ENCODE measurements at regions not wholly inside any gene's neighbourhood (a gene's known extent, or its start where the extent isn't known, plus 50 kb on each side); places are given as distances from the start of the nearest gene placed in this dataset.

- no peak for DNase-seq
Measured at GRCh38 chr1:208741296-208741695, 497.1 kb upstream of the PLXNA2 start.

- no peak for DNase-seq
Measured at GRCh38 chr1:208743361-208743760, 499.2 kb upstream of the PLXNA2 start.

GRCh38 chr1:208747979-208748378 lies 503.8 kb upstream of the PLXNA2 start:
- no peak for DNase-seq

GRCh38 chr1:208748387-208749165 lies 504.4 kb upstream of the PLXNA2 start:
- no peak for DNase-seq

- DNase-seq: no peak
Measured at GRCh38 chr1:208756339-208756981, 512.3 kb upstream of the PLXNA2 start.

- DNase-seq: no peak
Measured at GRCh38 chr1:208757846-208758245, 513.7 kb upstream of the PLXNA2 start.

- no peak for DNase-seq
Measured at GRCh38 chr1:208759255-208759654, 515.1 kb upstream of the PLXNA2 start.

GRCh38 chr1:208763971-208764370 lies 519.8 kb upstream of the PLXNA2 start:
- no peak for DNase-seq

- no peak for DNase-seq
Measured at GRCh38 chr1:208766832-208767231, 522.6 kb upstream of the PLXNA2 start.

- no peak for DNase-seq
Measured at GRCh38 chr1:208767816-208768215, 523.6 kb upstream of the PLXNA2 start.

- no peak for DNase-seq
Measured at GRCh38 chr1:208772891-208773290, 528.7 kb upstream of the PLXNA2 start.

- no peak for DNase-seq
Measured at GRCh38 chr1:208775841-208776240, 531.7 kb upstream of the PLXNA2 start.

- no peak for DNase-seq
Measured at GRCh38 chr1:208778417-208778816, 534.2 kb upstream of the PLXNA2 start.

GRCh38 chr1:208781391-208782045 lies 537.3 kb upstream of the PLXNA2 start:
- DNase-seq: no peak

GRCh38 chr1:208782186-208782585 lies 538.0 kb upstream of the PLXNA2 start:
- DNase-seq: no peak

- no peak for DNase-seq
Measured at GRCh38 chr1:208785629-208786028, 541.4 kb upstream of the PLXNA2 start.

GRCh38 chr1:208787219-208787618 lies 543.0 kb upstream of the PLXNA2 start:
- DNase-seq: no peak

- no peak for DNase-seq
Measured at GRCh38 chr1:208788013-208788540, 543.9 kb upstream of the PLXNA2 start.

- DNase-seq: no peak
Measured at GRCh38 chr1:208791456-208791855, 547.3 kb upstream of the PLXNA2 start.

GRCh38 chr1:208793861-208794345 lies 549.7 kb upstream of the PLXNA2 start:
- no peak for DNase-seq

GRCh38 chr1:208799186-208799585 lies 555.0 kb upstream of the PLXNA2 start:
- DNase-seq: no peak

- DNase-seq: no peak
Measured at GRCh38 chr1:208803011-208803811, 559.0 kb upstream of the PLXNA2 start.
